Ovary (tissue), 3 donors: ENCODE measurements at regions not wholly inside any gene's neighbourhood (a gene's known extent, or its start where the extent isn't known, plus 50 kb on each side); places are given as distances from the start of the nearest gene placed in this dataset.

Experiments
- CTCF ChIP-seq, 3 donors: fragments of 450-650 bp in 2 of 3; fragments of 200-600 bp in 1 of 3; IDR thresholded peaks; one replicate each; pipeline versions ENCODE4 v1.5.1 to v1.8.0; 2016 to 2022; ENCODE audit warnings: antibody characterized with exemption in 3 of 3, mild to moderate bottlenecking in 1 of 3
- EP300 ChIP-seq: sonication (generic); formaldehyde crosslinking; IDR thresholded peaks from one replicate; pipeline ENCODE4 v1.6.1; 2017; ENCODE audit warnings: antibody characterized with exemption
- POLR2A ChIP-seq: fragments of 450-650 bp; IDR thresholded peaks from one replicate; pipeline ENCODE4 v1.6.1; 2017; ENCODE audit warnings: antibody characterized with exemption, mild to moderate bottlenecking, moderate library complexity
- donor health status: DM: no; HTN: no; CAD: no.

GRCh38 chr4:156420623-156421022 is 467.0 kb upstream of the CTSO start:
- TF ChIP-seq EP300, result no peak
- no peak for TF ChIP-seq POLR2A
- no peak for TF ChIP-seq CTCF (IDR thresholded peaks at IDR 0.05)
